SK-N-SH treated with all-trans-retinoic acid at 6 μM for 48 hours (cell line): ENCODE measurements at regions not wholly inside any gene's neighbourhood (a gene's known extent, or its start where the extent isn't known, plus 50 kb on each side); places are given as distances from the start of the nearest gene placed in this dataset.

Experiments used
- ATAC-seq: fragments of 200-7000 bp; cut with Tn5 transposase; 3 replicates; pipeline ENCODE4 v1.9.1; 2020; ENCODE audit warnings: mild to moderate bottlenecking, moderate library complexity
- ARNTL ChIP-seq: fragments of 450-650 bp; formaldehyde crosslinking; IDR thresholded peaks from 2 replicates; pipeline ENCODE4 v1.5.0; 2020; ENCODE audit warnings: low read depth, mild to moderate bottlenecking, moderate library complexity, borderline replicate concordance
- BACH2 ChIP-seq: fragments of 250-450 bp; sonication (Bioruptor Pico); IDR thresholded peaks from 2 replicates; pipeline ENCODE4 v1.9.0; 2021; ENCODE audit warnings: mild to moderate bottlenecking, borderline replicate concordance
- CREB5 ChIP-seq: fragments of 250-450 bp; sonication (Bioruptor Pico); IDR thresholded peaks from 2 replicates; pipeline ENCODE4 v1.5.1; 2020; ENCODE audit warnings: low read depth, mild to moderate bottlenecking, moderate library complexity
- CSDC2 ChIP-seq: fragments of 250-450 bp; sonication (Bioruptor Pico); IDR thresholded peaks from 2 replicates; pipeline ENCODE4 v1.5.0; 2020; ENCODE audit warnings: mild to moderate bottlenecking, moderate library complexity
- CSRNP3 ChIP-seq: fragments of 250-450 bp; sonication (Bioruptor Pico); IDR thresholded peaks from 2 replicates; pipeline ENCODE4 v1.5.1; 2021; ENCODE audit warnings: mild to moderate bottlenecking, moderate library complexity
- ESRRG ChIP-seq: fragments of 250-450 bp; sonication (Bioruptor Pico); IDR thresholded peaks from 2 replicates; pipeline ENCODE4 v1.6.1; 2021; ENCODE audit warnings: mild to moderate bottlenecking
- GLIS3 ChIP-seq: fragments of 250-450 bp; sonication (Bioruptor Pico); IDR thresholded peaks from 2 replicates; pipeline ENCODE4 v1.5.0; 2020; ENCODE audit warnings: mild to moderate bottlenecking, moderate library complexity
- ISL1 ChIP-seq: fragments of 250-450 bp; sonication (Bioruptor Pico); IDR thresholded peaks from 2 replicates; pipeline ENCODE4 v2.1.2; 2022; ENCODE audit warnings: mild to moderate bottlenecking, moderate library complexity
- OSR1 ChIP-seq: fragments of 250-450 bp; sonication (Bioruptor Pico); IDR thresholded peaks from 2 replicates; pipeline ENCODE4 v1.8.0; 2022; ENCODE audit warnings: moderate library complexity, mild to moderate bottlenecking, inconsistent platforms
- PATZ1 ChIP-seq: fragments of 250-450 bp; sonication (Bioruptor Pico); IDR thresholded peaks from 2 replicates; pipeline ENCODE4 v1.8.0; 2020; ENCODE audit warnings: mild to moderate bottlenecking, moderate library complexity, borderline replicate concordance
- POU6F1 ChIP-seq: fragments of 250-450 bp; sonication (Bioruptor Pico); IDR thresholded peaks from 2 replicates; pipeline ENCODE4 v1.8.0; 2021; ENCODE audit warnings: low read depth, mild to moderate bottlenecking, moderate library complexity, borderline replicate concordance
- PPARA ChIP-seq: fragments of 250-450 bp; sonication (Bioruptor Pico); IDR thresholded peaks from 2 replicates; pipeline ENCODE4 v1.5.0; 2020; ENCODE audit warnings: mild to moderate bottlenecking, borderline replicate concordance
- RARB ChIP-seq: fragments of 250-450 bp; sonication (Bioruptor Pico); IDR thresholded peaks from 2 replicates; pipeline ENCODE4 v1.8.0; 2021; ENCODE audit warnings: mild to moderate bottlenecking, moderate library complexity
- SNAI2 ChIP-seq: fragments of 250-450 bp; sonication (Bioruptor Pico); IDR thresholded peaks from 2 replicates; pipeline ENCODE4 v1.5.0; 2020; ENCODE audit warnings: mild to moderate bottlenecking, moderate library complexity
- TCF4 ChIP-seq: fragments of 250-450 bp; sonication (Bioruptor Pico); IDR thresholded peaks from 2 replicates; pipeline ENCODE4 v1.8.0; 2021; ENCODE audit warnings: mild to moderate bottlenecking, moderate library complexity, borderline replicate concordance
- TOX ChIP-seq: fragments of 250-450 bp; sonication (Bioruptor Pico); IDR thresholded peaks from 2 replicates; pipeline ENCODE4 v1.8.0; 2021; ENCODE audit warnings: mild to moderate bottlenecking, moderate library complexity, borderline replicate concordance
- TSHZ2 ChIP-seq: fragments of 250-450 bp; sonication (Bioruptor Pico); IDR thresholded peaks from 2 replicates; pipeline ENCODE4 v1.5.0; 2020; ENCODE audit warnings: mild to moderate bottlenecking, moderate library complexity
- ZC3H10 ChIP-seq: fragments of 250-450 bp; sonication (Bioruptor Pico); IDR thresholded peaks from 2 replicates; pipeline ENCODE4 v1.5.1; 2021; ENCODE audit warnings: mild to moderate bottlenecking, moderate library complexity
- ZFP3 ChIP-seq: fragments of 250-450 bp; sonication (Bioruptor Pico); IDR thresholded peaks from 2 replicates; pipeline ENCODE4 v1.5.0; 2020; ENCODE audit warnings: mild to moderate bottlenecking, moderate library complexity
- ZFP30 ChIP-seq: fragments of 450-650 bp; formaldehyde crosslinking; IDR thresholded peaks from 2 replicates; pipeline ENCODE4 v1.5.0; 2022; ENCODE audit warnings: mild to moderate bottlenecking, moderate library complexity
- ZNF565 ChIP-seq: fragments of 450-650 bp; formaldehyde crosslinking; conservative IDR thresholded peaks from 2 replicates; pipeline ENCODE4 v1.5.0; 2020; ENCODE audit warnings: low read depth, mild to moderate bottlenecking, moderate library complexity
- ZNF70 ChIP-seq: fragments of 450-650 bp; formaldehyde crosslinking; IDR thresholded peaks from 2 replicates; pipeline ENCODE4 v1.5.0; 2020; ENCODE audit warnings: mild to moderate bottlenecking, moderate library complexity
- ZNF8 ChIP-seq: fragments of 450-650 bp; formaldehyde crosslinking; IDR thresholded peaks from 2 replicates; pipeline ENCODE4 v1.5.0; 2020; ENCODE audit warnings: mild to moderate bottlenecking, moderate library complexity

- no peak for TF ChIP-seq ZFP3 (CRISPR knock-in tag)
- no peak for TF ChIP-seq ZNF565 (CRISPR knock-in tag)
- no peak for TF ChIP-seq TCF4 (CRISPR knock-in tag)
- no peak for ATAC-seq
Measured at GRCh38 chr7:70872188-70872587, 259.8 kb upstream of the GALNT17 start.

- TF ChIP-seq TCF4 (CRISPR knock-in tag) (no peak), POU6F1 (no peak), ZNF70 (CRISPR knock-in tag) (no peak), SNAI2 (no peak), ZNF8 (CRISPR knock-in tag) (no peak), PPARA (CRISPR knock-in tag) (no peak), CREB5 (CRISPR knock-in tag) (no peak), CSRNP3 (no peak), ESRRG (no peak), RARB (no peak), OSR1 (CRISPR knock-in tag) (no peak), GLIS3 (CRISPR knock-in tag) (no peak), ARNTL (no peak), ZFP3 (CRISPR knock-in tag) (no peak), ZFP30 (CRISPR knock-in tag) (no peak), TOX (CRISPR knock-in tag) (no peak)
- no peak for ATAC-seq
Measured at GRCh38 chr7:70881167-70881847, 250.6 kb upstream of the GALNT17 start.

GRCh38 chr7:70883750-70884439, 248.0 kb upstream of the GALNT17 start:
- no peak for ATAC-seq
- TF ChIP-seq ZFP30 (CRISPR knock-in tag), result no peak
- TF ChIP-seq TCF4 (CRISPR knock-in tag), result no peak
- TF ChIP-seq CSDC2, result no peak
- no peak for TF ChIP-seq ZFP3 (CRISPR knock-in tag)
- TF ChIP-seq PATZ1 (CRISPR knock-in tag), result no peak
- no peak for TF ChIP-seq SNAI2
- no peak for TF ChIP-seq TSHZ2
- no peak for TF ChIP-seq POU6F1
- no peak for TF ChIP-seq BACH2 (CRISPR knock-in tag)
- TF ChIP-seq ISL1 (CRISPR knock-in tag), result no peak
- no peak for TF ChIP-seq TOX (CRISPR knock-in tag)
- no peak for TF ChIP-seq ZC3H10 (CRISPR knock-in tag)
- no peak for TF ChIP-seq ZNF8 (CRISPR knock-in tag)
- no peak for TF ChIP-seq CSRNP3
- no peak for TF ChIP-seq ESRRG
- no peak for TF ChIP-seq ARNTL
- no peak for TF ChIP-seq CREB5 (CRISPR knock-in tag)
